NB4 (cell line): ENCODE measurements at regions not wholly inside any gene's neighbourhood (a gene's known extent, or its start where the extent isn't known, plus 50 kb on each side); places are given as distances from the start of the nearest gene placed in this dataset.

Experiments
- MYC ChIP-seq: IDR thresholded peaks from 2 replicates; pipeline ENCODE4 v1.6.1; 2011; ENCODE audit warnings: low read depth, low read length
- POLR2A ChIP-seq: IDR thresholded peaks from 2 replicates; pipeline ENCODE4 v1.6.1; 2011; ENCODE audit warnings: mild to moderate bottlenecking; ENCODE audit not compliant: insufficient read length; ENCODE audit errors: extremely low read depth
- TF ChIP-seq, protein P1 (sequence below): IDR thresholded peaks from one replicate; pipeline ENCODE4 v1.5.1; 2012; ENCODE audit warnings: low read depth, low read length
- TF ChIP-seq, protein P2 (sequence below): IDR thresholded peaks from 2 replicates; pipeline ENCODE4 v1.6.1; 2011; ENCODE audit warnings: low read depth, low read length

- TF ChIP-seq, protein P1, sequence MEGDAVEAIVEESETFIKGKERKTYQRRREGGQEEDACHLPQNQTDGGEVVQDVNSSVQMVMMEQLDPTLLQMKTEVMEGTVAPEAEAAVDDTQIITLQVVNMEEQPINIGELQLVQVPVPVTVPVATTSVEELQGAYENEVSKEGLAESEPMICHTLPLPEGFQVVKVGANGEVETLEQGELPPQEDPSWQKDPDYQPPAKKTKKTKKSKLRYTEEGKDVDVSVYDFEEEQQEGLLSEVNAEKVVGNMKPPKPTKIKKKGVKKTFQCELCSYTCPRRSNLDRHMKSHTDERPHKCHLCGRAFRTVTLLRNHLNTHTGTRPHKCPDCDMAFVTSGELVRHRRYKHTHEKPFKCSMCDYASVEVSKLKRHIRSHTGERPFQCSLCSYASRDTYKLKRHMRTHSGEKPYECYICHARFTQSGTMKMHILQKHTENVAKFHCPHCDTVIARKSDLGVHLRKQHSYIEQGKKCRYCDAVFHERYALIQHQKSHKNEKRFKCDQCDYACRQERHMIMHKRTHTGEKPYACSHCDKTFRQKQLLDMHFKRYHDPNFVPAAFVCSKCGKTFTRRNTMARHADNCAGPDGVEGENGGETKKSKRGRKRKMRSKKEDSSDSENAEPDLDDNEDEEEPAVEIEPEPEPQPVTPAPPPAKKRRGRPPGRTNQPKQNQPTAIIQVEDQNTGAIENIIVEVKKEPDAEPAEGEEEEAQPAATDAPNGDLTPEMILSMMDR, result no peak
- TF ChIP-seq, protein P2, sequence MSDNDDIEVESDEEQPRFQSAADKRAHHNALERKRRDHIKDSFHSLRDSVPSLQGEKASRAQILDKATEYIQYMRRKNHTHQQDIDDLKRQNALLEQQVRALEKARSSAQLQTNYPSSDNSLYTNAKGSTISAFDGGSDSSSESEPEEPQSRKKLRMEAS, result no peak
- TF ChIP-seq POLR2A (no peak), MYC (no peak)
These were observed 881.5 kb downstream of the BRINP3 start for GRCh38 chr1:189596197-189596596.
